HG02840 (cell line): ENCODE measurements at regions not wholly inside any gene's neighbourhood (a gene's known extent, or its start where the extent isn't known, plus 50 kb on each side); places are given as distances from the start of the nearest gene placed in this dataset.

ENCODE experiments used
- ATAC-seq: cut with Tn5 transposase; IDR thresholded peaks from one replicate; pipeline ENCODE4 v1.9.1; 2021; ENCODE audit warnings: mild to moderate bottlenecking, moderate library complexity, moderate number of reproducible peaks; ENCODE audit not compliant: unreplicated experiment, low FRiP score

DNA sequence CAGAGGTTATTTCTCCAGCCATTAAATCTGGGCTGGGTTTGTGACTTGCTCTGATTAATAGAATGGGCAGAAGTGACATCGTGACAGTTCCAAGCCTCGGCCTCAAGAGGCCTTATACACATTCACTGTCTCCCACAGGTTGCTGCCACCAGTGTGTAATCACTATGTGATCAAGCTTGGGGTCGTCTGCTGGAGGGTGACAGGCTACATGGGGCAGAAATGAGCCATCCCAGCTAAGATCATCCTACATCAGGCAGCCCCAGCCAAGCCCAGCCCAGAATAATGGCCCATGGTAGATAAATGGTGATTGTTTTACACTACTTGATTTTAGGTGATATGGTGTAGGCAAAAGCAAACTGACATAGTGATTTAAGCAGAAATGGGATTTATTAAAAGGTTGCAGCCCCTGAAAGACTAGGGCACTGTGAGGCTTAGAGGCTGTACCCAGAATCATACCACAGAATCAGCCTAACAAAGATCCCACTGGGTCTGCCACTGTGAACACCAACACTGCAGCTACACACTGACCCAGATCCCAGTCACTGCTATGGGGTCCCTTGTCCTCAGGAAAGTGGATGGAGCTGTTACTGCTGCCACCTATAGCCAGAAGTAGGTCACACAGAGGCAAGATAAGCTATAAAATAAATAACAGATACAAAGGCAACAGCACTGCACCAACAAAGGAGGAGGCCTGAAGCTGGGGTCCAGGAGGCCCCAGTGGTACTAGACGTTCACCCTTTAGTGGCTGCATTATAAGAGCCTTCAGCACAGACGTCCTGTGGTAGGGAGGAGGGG is 159.6 kb upstream of the RBPJ start:
- ATAC-seq: no peak

DNA sequence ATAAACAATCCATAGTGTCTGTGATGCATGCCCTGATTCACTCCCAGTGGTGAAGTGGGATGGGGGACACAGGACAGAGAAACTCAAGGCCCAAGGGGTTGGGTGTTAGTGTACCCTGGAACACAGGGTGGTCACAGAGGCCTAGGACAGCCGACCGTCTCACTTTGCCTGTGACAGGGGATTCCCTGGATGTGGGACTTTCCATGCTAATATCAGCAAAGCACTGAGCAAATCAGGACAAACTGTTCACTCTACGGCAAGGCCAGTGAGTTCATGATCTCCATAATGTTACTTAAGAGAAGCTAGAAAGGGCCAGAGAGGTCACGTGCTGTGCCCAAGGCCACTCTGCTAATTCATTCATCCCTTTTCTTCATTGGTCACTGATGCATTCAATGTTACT is 158.7 kb upstream of the RBPJ start:
- no peak for ATAC-seq

DNA sequence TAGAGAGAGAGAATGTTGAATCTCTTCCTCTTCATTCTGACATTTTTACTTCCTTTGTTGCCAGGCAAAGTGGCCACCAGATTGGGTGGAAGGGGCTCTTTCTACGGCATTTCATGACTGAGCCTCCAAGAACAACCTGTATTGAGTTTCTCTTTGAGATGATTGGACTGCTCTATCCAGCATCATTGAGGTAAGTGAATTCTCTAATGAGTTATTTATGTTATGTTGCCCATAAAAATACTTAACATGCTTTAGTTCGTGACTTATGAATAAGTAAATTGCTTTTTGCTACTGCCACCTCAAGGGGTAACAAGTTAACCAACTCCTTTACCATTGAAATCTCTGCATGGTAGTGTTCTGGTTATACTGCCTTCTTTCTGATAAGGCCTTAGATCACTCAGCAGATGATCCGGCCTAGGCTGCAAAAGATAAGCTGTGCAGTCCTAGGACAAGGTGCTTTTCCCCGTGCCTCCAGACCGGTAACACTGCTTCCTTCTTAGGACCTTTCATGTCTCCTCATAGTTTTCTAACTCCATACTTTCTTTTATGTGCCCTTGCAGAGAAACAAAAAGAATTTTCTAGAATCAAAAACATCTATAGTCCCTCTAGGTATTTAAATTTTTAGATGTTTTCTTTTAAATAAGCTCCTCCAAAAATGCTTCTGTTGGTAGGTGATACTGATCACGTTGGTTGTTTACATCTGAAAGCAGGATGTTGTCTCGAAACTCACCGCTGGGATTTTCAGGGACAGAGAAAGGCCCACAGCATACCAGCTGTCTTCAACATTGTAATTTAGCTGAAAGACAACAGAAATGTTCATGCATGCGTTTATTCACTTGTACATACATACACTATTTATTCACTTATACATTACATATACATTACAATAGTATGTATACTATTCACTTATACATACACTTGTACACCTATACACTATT is 157.1 kb upstream of the RBPJ start:
- ATAC-seq: no peak

DNA sequence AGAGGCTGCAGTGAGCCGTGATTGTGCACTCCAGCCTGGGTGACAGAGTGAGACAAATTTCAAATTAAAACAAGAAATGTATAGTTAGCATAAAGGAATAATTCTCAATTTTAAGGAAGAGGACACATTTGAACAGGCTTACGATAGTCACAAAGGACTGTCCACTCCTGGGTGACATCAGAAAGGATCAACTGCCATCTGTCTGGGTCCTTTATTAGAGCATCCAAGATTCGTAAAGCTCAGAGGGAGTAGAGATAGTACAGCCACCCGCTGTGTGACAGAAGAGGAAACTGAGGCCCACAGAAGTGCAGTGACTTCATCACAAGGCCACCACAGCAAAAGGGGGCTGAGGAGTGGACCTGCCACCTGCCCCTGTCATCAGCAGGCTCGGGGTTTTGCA is 149.3 kb upstream of the RBPJ start:
- ATAC-seq: no peak

DNA sequence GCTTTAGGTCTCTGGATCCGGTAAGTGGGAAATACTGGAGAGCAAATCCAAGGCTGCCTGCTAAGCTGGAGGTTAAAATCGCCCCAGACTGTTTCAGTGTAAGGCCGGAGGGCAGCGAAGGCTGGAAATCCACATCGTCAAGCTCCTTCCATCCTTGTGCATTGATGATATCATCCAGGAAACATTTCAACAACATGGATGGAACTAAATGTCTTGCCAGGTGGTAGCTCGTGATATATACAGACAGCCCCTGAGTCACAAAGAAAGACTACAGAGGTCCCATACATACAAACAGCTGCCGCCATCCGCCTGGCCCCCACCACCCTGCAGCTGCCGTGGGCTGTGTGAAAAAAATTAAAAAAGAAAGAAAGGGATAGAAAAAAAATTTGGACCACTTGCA is 148.9 kb upstream of the RBPJ start:
- no peak for ATAC-seq

DNA sequence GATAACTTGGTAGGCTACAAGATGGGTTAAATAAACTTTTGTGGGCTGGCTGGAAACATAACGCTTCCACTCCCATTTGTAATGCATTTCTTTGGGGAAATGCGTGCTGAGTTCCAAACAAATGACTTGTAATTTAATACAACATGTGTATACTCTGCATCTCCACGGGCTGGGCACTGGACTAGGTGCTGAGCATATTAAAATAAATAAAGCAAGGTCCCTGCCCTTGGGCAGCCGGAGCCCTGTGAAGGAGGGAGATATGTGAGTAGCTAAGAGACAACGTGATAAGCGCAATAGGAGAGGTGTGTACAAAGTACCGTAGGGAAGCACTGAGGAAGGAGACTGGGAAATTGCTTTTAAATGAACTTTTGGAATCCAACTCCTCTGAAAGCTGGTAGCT is 147.2 kb upstream of the RBPJ start:
- ATAC-seq: no peak

DNA sequence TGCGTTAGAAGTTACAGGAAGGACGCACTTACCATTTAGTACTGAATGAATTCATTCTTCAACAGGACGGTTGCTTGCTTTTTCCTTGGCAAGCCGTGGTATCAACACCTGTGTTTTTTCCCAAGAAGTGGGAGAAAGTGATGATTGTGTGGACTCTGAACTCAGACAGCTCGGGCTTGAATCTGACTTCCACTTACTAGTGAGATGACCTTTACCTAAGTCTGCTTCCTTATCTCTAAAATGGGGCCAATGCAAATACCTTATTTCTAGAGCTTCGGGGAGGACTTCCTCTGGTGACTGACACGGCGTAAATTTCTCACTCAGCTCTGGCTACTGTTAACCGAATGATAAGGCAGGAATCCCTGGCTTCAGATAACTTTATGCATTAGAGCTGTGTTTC is 146.8 kb upstream of the RBPJ start:
- no peak for ATAC-seq

DNA sequence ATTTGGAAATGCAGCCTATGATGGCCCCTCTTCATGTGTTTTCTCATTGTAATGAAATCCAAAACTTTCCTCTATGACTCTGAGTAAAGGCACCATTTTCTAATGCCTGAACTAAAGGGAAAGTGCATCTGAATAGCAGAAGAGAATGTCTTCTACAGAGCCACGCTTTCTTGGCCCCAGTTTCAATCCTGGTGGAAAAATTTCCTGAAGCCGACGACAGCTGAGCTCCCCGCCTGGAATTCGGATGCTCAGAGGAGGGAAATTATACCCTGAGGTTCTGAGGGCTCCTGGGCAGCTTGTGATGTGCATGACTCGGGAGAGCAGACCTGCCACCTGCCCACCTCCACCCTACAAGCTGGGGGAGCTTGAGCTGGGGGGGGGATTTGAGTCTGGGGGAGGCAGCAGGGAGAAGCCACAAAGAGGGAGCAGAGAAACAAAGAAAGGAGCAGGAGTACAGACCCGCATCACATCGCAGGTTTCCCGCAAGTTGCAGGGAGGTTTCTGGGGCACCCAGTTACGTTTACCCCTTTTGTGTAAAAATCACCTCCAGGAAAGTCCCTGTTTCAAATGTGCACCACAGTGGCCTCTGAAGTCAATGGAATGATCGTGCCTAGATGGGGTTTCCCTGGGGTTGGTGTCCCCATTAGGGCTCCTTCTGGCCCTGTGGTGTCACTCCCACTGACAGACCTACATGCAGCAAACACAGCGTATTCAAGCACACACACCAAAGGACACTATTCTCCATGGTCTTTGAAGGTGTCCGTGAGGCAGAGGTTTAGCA is 145.6 kb upstream of the RBPJ start:
- peak; percentile 44 for ATAC-seq

DNA sequence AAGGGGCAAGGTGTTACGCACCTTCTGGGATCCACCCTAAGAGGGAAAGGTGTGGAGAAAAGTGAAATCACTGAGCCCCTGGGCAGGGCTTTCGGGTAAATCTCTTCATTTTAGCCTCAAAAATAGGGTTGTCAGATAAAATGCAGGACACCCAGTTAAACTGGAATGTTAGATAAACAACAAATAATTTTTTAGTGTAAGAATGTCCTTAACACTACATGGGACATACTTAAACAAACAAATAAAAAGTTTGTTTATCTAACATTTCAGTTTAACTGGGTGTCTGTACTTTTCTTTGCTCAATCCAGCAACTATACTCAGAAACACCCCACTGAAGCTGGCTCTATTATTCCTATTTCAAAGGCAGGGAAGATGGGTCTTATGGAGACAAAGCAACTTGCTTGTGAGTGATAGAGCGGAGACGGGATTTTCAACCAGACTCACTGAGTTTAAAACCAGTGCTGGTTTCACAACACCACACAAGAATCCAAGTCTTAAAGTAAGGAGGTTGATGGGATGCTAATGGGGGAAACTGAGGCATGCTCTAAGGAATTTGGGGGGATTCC is 144.8 kb upstream of the RBPJ start:
- ATAC-seq: no peak

DNA sequence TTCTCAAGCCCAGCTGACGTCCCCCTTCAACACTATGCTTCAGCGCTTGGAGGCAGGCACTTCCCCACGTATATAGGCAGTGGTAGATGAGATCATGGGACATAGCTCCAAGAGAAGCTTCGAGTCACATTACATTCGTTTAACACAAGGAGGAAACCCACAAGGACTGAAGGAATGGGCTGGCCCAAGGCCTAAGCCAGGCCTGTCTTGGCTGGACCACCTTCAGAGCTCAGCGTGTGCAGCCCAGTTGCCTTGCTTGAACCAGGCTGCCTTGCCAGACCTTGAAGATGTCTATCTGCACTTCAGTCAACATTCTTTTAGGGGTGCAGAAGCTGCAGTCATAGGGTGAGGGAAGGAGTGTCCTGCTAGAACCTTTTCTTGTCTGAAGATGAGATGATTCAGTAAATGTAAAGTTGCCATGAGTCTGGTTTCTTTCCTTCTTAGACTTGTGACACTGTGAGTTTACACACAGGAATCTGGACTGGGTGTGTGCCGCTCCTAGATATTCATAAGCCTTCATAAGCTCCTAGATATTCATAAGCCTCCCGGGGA is 144.1 kb upstream of the RBPJ start:
- ATAC-seq: no peak

DNA sequence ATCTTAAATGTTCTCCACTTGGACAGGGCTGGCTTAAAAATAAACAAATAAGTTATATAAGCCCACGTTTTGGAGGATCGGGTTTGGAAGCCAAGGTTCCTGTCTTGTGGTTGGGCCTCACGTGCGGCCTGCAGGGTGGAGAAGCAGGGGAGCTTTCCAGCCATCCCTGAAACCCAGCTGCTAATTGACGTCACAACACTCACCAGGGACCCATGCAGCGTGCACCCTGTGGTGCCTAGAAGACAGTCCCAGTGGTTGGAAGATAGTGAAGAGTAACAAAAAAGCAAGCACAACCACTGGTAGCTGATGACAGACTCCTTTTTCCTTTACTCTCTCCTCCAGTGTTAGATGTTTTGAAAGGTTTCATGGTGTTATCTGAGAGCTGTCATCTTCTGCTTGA is 142.0 kb upstream of the RBPJ start:
- ATAC-seq: peak; percentile 10

DNA sequence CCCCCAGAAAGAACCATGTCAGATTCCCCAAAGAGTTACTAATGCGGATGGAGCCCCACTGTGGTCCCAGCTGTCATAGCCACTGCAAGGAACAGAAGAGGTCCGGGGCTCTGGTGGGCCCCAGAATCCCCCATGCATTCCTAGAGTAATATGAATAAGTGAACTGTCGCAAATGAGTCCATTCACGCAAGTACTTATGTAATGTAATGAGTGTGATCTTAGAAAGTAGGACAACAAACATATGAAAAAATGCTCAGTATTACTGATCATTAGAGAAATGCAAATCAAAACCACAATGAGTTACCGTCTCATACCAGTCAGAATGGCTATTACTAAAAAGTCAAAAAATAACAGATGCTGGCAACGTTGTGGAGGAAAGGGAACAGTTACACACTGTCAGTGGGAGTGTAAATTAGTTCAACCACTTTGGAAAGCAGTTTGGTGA is 141.5 kb upstream of the RBPJ start:
- ATAC-seq: peak; percentile 80

DNA sequence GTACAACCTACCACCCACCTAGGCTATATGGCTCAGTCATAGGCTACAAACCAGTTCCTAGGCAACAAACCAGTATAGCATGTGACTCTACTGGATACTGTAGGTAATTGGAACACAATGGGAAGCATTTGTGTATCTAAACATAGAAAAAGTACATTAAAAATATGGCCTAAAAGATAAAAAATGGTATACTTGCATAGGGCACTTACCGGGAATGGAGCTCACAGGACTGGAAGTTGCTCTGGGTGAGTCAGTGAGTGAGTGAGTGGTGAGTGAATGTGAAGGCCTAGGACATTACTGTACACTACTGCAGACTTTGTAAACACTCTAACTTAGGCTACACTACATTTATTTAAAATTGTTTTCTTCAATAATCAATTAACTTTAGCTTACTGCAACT is 139.2 kb upstream of the RBPJ start:
- ATAC-seq: no peak

DNA sequence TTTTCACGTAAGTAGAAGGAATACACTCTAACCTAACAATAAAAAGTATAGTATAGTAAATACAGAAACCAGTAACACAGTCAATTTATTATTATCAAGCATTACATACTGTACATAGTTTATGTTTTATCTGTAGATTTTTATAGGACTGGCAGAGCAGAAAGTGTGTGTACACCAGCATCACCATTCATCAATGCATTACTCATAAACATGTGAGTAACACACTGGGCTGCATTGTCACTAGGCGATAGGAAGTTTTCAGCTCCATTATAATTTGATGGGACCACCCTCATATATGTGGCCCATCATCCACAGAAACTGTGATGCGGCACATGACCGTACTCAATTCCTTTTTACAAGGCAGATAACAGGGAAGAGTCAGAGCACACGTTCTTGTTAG is 137.8 kb upstream of the RBPJ start:
- no peak for ATAC-seq

DNA sequence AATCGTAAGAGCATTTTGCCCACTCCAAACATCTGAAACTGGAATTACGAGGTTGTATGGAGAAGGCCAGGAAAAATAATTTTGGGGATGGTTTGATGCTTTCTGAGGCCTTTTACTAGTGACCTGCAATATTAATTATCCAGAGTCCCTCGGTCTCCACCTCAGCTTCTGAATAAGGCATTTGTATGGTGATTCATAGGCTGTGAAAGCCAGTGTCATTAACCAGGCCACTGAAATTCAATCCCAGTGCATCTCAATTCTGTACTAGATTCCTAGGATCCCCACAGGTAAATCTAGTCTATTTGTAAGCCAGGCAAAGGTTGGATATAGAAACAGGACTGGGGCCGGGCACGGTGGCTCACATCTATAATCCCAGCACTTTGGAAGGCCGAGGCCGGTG is 135.4 kb upstream of the RBPJ start:
- no peak for ATAC-seq

DNA sequence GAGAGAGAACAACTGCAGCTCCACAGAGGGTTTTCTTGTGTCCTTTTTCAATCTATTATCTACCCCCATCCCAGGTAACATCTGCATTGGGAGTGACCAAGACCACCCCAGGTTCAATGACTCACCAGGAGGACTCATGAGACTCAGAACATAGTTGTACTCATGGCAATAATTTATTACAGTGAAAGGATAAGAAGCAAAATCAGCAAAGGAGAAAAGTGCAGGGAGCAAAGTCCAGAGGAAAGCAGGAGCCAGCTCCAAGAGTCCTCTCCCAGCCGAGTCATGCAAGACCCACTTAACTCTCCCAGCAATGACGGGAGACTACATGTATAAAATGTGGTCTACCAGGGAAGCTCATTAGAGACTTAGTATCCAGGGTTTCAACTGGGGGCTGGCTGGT is 129.5 kb upstream of the RBPJ start:
- ATAC-seq: no peak

DNA sequence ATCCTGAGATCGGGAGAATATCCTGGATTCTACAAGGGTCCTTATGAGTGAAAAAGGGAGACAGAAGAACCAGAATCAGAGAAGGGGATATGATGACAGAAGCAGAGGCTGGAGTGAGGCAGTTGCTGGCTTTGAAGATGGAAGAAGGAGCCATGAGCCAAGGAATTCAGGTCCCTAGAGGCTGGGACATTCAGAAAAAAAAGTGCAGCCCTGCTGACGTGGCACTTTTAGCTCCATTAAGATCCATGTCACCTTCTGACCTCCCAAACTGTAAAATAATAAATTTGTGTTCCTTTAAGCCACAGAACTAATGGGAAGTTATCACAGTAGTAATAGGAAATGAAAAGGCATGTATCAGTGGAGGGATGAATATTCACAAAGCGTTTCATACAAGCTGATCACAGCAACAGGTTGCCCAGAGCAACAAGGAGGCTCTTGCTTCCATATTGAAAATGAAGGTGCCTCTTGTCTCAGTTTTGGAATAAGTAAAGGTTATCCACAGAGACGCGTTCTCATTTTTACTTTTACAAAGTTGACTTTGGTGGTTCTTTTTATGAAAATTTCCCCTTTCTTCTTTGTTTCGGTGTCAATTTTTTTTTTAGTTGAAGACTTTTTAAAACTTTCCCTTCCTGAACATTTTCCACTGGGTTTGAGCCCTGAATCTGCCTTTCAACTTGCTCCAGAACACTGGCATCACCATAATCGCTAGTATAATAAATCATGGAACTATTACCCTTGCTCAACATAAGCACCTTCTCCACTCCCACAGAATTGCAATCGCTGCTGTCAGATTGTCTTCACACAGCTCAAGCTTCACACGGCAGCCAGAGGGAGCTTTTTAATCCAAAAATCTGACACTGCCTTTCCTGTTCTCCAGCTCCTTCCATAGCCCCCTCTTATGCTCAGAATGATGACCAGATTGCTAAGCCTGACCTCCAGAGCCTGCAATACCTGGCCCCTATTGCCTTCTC is 127.6 kb upstream of the RBPJ start:
- ATAC-seq: no peak

DNA sequence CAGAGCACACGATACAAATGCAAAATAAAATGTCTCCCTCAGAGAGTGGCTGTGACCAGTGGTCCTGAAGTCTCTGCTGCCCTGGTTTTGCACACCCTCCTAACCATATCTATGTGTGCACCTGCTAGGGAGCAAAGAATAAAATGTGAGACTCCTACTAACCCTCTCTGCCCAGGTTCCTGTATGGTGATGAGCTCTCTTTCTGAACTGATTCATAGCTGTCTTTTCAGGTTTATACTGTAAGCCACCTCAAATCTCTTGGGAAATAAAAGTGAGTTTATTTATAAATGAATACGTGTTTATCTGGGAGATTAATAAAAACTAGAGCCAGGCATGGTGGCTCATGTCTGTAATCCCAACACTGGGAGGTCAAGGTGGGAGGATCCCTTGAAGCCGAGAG is 126.0 kb upstream of the RBPJ start:
- no peak for ATAC-seq

DNA sequence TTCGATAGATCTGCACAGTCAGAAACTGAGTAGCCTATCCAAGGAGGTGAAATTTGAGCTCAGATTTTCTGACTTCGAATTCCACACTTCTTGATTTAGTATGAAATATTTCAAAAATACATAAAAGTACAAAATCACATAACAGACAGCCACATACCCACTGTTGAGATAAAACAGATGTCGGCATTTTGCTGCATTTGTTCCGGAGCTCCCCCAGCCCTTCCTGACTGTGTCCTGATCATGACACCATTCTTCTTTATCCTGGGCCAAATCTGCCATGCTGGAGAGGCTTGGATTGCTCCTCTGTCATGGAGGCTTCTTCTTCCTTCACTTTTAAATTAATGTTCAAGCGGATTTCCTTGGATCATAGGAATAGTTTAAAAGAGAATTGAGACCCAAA is 124.2 kb upstream of the RBPJ start:
- ATAC-seq: no peak
